Testis (tissue), 2 donors: ENCODE measurements at regions not wholly inside any gene's neighbourhood (a gene's known extent, or its start where the extent isn't known, plus 50 kb on each side); places are given as distances from the start of the nearest gene placed in this dataset.

Experiments used
- POLR2A ChIP-seq: fragments of 450-650 bp; IDR thresholded peaks from one replicate; pipeline ENCODE4 v1.6.1; 2017; ENCODE audit warnings: antibody characterized with exemption, mild to moderate bottlenecking, moderate library complexity
- TF ChIP-seq, protein P1 (sequence below), 3 experiments: fragments of 450-650 bp in 2 of 3; fragments of 200-600 bp in 1 of 3; sonication (generic) in 1 of 3; IDR thresholded peaks; one replicate each; pipeline ENCODE4 v1.5.1; 2016 to 2019; ENCODE audit warnings: antibody characterized with exemption in 3 of 3, mild to moderate bottlenecking in 2 of 3, moderate library complexity in 1 of 3

GRCh38 chr2:138137949-138138348 lies 173.7 kb downstream of the HNMT start:
- TF ChIP-seq, protein P1, sequence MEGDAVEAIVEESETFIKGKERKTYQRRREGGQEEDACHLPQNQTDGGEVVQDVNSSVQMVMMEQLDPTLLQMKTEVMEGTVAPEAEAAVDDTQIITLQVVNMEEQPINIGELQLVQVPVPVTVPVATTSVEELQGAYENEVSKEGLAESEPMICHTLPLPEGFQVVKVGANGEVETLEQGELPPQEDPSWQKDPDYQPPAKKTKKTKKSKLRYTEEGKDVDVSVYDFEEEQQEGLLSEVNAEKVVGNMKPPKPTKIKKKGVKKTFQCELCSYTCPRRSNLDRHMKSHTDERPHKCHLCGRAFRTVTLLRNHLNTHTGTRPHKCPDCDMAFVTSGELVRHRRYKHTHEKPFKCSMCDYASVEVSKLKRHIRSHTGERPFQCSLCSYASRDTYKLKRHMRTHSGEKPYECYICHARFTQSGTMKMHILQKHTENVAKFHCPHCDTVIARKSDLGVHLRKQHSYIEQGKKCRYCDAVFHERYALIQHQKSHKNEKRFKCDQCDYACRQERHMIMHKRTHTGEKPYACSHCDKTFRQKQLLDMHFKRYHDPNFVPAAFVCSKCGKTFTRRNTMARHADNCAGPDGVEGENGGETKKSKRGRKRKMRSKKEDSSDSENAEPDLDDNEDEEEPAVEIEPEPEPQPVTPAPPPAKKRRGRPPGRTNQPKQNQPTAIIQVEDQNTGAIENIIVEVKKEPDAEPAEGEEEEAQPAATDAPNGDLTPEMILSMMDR (IDR thresholded peaks at IDR 0.05) = no peak
- TF ChIP-seq POLR2A = no peak
